ENCODE measurements at regions not wholly inside any gene's neighbourhood (a gene's known extent, or its start where the extent isn't known, plus 50 kb on each side); places are given as distances from the start of the nearest gene placed in this dataset.

- H3K9me3 Mint-ChIP-seq: no peaks in the 10 kb centered on the region
Measured at GRCh38 chr4:100841911-100842310, 324.1 kb upstream of the EMCN start.

DNA sequence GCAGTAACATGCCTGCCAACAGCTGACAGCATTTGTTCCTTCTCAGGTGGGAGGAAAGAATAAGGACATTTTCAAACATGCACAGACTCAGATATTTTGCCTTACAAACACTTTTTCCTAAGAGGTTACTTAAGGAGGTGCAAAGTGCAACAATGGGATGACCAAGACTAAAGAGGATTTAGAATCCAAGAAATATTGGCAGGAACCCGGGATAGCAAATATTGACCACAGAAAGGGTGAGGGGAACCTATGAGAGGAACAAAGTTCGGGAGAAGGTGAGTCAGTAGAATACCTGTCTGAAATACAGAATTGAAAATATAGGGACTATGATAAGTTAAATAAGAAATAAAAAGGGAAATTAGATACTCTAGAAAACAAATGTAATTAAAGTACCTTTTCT lies 321.9 kb upstream of the EMCN start:
- H3K4me3 Mint-ChIP-seq: no peak overlapping the region
- H3K4me1 Mint-ChIP-seq (ENCODE audit: low read depth): no peaks in the 10 kb centered on the region
- H3K36me3 Mint-ChIP-seq (ENCODE audit: low read depth): no peaks in the 10 kb centered on the region
- H3K9me3 Mint-ChIP-seq: no peaks in the 10 kb centered on the region
- H3K27me3 Mint-ChIP-seq: peaks cover 11% of the 10 kb centered on the region
- H3K27ac Mint-ChIP-seq: no peak overlapping the region

More at GRCh38 chr4:100841911-100842310, 324.1 kb upstream of the EMCN start:
- peaks cover 11% of the 10 kb centered on the region for H3K27me3 Mint-ChIP-seq
- H3K27ac Mint-ChIP-seq: no peak overlapping the region
- no peak overlapping the region for H3K4me3 Mint-ChIP-seq
- H3K36me3 Mint-ChIP-seq (ENCODE audit: low read depth): no peaks in the 10 kb centered on the region
- no peaks in the 10 kb centered on the region for H3K4me1 Mint-ChIP-seq (ENCODE audit: low read depth)

GRCh38 chr4:100838286-100838685 lies 320.5 kb upstream of the EMCN start:
- H3K27me3 Mint-ChIP-seq: peaks cover 11% of the 10 kb centered on the region
- no peak overlapping the region for H3K4me3 Mint-ChIP-seq
- H3K4me1 Mint-ChIP-seq (ENCODE audit: low read depth): no peaks in the 10 kb centered on the region
- H3K27ac Mint-ChIP-seq: no peak overlapping the region
- H3K36me3 Mint-ChIP-seq (ENCODE audit: low read depth): no peaks in the 10 kb centered on the region
- no peaks in the 10 kb centered on the region for H3K9me3 Mint-ChIP-seq

DNA sequence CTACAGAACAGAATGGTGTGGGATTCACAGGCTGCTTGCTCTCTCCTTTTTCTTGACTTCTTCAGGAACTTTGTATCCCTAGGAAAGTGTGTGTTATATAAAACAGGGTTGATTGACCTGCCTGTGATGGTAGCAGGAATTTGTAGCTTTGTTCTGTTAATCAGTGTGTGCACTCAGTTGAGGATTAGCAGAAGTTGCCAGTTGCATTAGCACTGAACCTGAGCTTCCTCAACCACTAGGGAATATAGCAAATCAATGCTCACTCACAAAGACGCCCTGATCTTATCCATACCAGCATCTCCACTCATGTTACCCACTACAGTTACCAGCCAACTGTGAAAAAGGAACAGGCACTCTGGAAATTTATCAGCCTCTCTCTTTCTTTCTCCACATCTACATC lies 319.1 kb upstream of the EMCN start:
- H3K27ac Mint-ChIP-seq: no peak overlapping the region
- peaks cover 11% of the 10 kb centered on the region for H3K27me3 Mint-ChIP-seq
- no peaks in the 10 kb centered on the region for H3K9me3 Mint-ChIP-seq
- H3K36me3 Mint-ChIP-seq (ENCODE audit: low read depth): no peaks in the 10 kb centered on the region
- no peak overlapping the region for H3K4me3 Mint-ChIP-seq
- H3K4me1 Mint-ChIP-seq (ENCODE audit: low read depth): no peaks in the 10 kb centered on the region

DNA sequence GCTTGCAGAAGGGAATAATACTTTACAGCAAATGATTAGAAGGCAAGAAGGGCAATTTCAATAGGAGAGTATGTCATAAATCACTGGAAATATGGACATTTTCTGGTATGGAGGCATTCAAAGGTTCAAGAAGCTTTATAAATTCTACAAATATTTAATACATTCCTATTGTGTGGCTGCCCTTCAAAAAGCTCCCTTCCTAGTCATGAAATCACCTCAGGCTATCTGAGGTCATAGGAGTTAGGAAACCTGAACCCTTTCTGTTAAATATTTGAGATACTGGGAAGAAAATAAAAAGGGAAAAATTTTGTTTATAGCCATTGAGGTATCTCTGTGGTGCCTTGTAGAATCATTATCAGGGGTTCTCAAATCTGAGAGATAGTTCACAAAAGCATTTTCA lies 316.8 kb upstream of the EMCN start:
- Mint-ChIP-seq H3K27me3 (peaks cover 14% of the 10 kb centered on the region), H3K4me1 (ENCODE audit: low read depth) (no peaks in the 10 kb centered on the region), H3K36me3 (ENCODE audit: low read depth) (no peaks in the 10 kb centered on the region), H3K4me3 (no peak overlapping the region), H3K27ac (no peak overlapping the region), H3K9me3 (peaks cover 9% of the 10 kb centered on the region)

DNA sequence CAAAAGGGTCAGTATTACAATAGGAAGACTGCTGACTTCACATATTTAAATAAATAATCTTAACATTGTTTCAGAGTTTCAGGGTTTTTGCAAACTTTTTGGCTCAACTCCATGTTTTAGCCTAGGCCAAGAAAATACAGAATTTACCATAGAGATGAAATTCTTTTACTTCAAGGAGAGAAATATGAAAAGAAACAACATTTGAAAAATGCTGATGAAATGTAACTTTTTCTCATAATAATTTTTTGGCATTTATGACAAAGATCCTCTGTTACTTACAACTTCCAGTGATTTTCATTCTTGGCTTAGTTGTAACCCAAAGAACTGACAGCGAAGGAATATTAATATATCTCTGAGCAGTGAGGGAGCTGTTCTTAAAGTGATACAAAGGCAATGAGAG lies 316.1 kb upstream of the EMCN start:
- peaks cover 9% of the 10 kb centered on the region for H3K9me3 Mint-ChIP-seq
- H3K4me1 Mint-ChIP-seq (ENCODE audit: low read depth): no peaks in the 10 kb centered on the region
- no peak overlapping the region for H3K27ac Mint-ChIP-seq
- peaks cover 12% of the 10 kb centered on the region for H3K27me3 Mint-ChIP-seq
- no peaks in the 10 kb centered on the region for H3K36me3 Mint-ChIP-seq (ENCODE audit: low read depth)
- H3K4me3 Mint-ChIP-seq: no peak overlapping the region

DNA sequence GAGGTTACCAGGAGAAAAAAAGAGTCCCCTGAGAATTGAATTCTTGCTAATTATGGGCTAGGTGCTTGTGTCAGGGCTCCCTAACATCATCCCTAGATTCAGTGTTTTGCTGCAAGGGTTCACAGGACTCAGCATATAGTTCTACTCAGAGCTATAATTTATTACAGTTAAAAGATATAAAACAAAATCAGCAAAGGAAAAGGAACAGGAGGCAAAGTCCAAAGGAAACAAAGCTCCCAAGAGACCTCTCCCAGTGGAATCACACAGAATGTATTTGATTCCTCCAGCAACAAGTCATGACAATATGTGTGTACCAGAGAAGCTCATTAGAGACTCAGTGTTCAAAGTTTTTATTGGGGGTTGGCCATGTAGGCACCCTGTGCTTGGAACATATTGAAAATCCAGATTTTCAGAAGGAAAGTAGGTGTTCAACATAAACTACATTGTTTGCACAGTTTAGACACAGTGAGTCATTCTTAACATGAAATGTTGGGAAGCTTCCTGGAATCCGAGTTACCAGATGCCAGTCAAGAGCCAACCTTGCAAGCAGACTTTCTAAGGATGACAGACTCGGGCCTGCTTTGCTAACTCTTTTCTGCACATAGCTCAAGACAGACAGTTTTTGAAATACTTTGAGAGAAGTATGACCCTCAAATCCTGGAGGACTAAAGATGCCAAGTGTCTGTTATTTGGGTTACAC lies 311.3 kb upstream of the EMCN start:
- Mint-ChIP-seq H3K27me3 (peaks cover 8% of the 10 kb centered on the region), H3K4me3 (no peak overlapping the region), H3K36me3 (ENCODE audit: low read depth) (no peaks in the 10 kb centered on the region)

GRCh38 chr4:100828364-100828763 lies 310.5 kb upstream of the EMCN start:
- Mint-ChIP-seq H3K4me3 (no peak overlapping the region), H3K4me1 (ENCODE audit: low read depth) (peaks cover 3% of the 10 kb centered on the region), H3K9me3 (peaks cover 15% of the 10 kb centered on the region), H3K27me3 (peaks cover 8% of the 10 kb centered on the region), H3K27ac (no peak overlapping the region), H3K36me3 (ENCODE audit: low read depth) (no peaks in the 10 kb centered on the region)

More for the DNA sequence above, 311.3 kb upstream of the EMCN start:
- Mint-ChIP-seq H3K9me3 (peaks cover 15% of the 10 kb centered on the region), H3K4me1 (ENCODE audit: low read depth) (no peaks in the 10 kb centered on the region), H3K27ac (no peak overlapping the region)

GRCh38 chr4:100827756-100828155 lies 309.9 kb upstream of the EMCN start:
- Mint-ChIP-seq H3K4me1 (ENCODE audit: low read depth) (peaks cover 7% of the 10 kb centered on the region), H3K27me3 (peaks cover 8% of the 10 kb centered on the region), H3K36me3 (ENCODE audit: low read depth) (no peaks in the 10 kb centered on the region), H3K4me3 (no peak overlapping the region), H3K27ac (no peak overlapping the region), H3K9me3 (peaks cover 15% of the 10 kb centered on the region)

- H3K27ac Mint-ChIP-seq: no peak overlapping the region
- H3K9me3 Mint-ChIP-seq: peaks cover 15% of the 10 kb centered on the region
- H3K27me3 Mint-ChIP-seq: peaks cover 8% of the 10 kb centered on the region
- H3K4me3 Mint-ChIP-seq: no peak overlapping the region
- H3K36me3 Mint-ChIP-seq (ENCODE audit: low read depth): no peaks in the 10 kb centered on the region
- H3K4me1 Mint-ChIP-seq (ENCODE audit: low read depth): peaks cover 10% of the 10 kb centered on the region
Measured at GRCh38 chr4:100826808-100827548, 309.2 kb upstream of the EMCN start.

GRCh38 chr4:100826067-100826466 lies 308.2 kb upstream of the EMCN start:
- Mint-ChIP-seq H3K4me3 (no peak overlapping the region), H3K4me1 (ENCODE audit: low read depth) (peaks cover 10% of the 10 kb centered on the region), H3K9me3 (peaks cover 15% of the 10 kb centered on the region), H3K27me3 (peaks cover 8% of the 10 kb centered on the region), H3K36me3 (ENCODE audit: low read depth) (no peaks in the 10 kb centered on the region), H3K27ac (no peak overlapping the region)

DNA sequence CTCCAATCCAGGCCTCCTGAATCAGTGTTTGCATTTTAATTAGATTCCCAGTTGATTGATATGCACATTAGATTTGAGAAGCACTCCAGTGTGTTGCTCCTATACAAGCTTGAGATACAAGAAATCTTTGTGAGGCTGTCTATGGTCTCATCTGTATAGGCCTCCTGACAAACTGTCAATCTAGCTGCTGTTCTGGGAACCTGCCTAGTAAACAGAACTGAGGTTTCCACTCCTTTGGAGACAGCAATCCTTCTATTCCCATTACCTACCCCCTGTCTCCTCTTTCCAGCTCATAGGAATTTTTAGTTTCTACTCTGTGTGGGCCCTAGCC lies 306.1 kb upstream of the EMCN start:
- no peak overlapping the region for H3K27ac Mint-ChIP-seq
- H3K9me3 Mint-ChIP-seq: peaks cover 6% of the 10 kb centered on the region
- no peak overlapping the region for H3K4me3 Mint-ChIP-seq
- H3K4me1 Mint-ChIP-seq (ENCODE audit: low read depth): peaks cover 10% of the 10 kb centered on the region
- H3K27me3 Mint-ChIP-seq: peaks cover 4% of the 10 kb centered on the region
- H3K36me3 Mint-ChIP-seq (ENCODE audit: low read depth): no peaks in the 10 kb centered on the region

DNA sequence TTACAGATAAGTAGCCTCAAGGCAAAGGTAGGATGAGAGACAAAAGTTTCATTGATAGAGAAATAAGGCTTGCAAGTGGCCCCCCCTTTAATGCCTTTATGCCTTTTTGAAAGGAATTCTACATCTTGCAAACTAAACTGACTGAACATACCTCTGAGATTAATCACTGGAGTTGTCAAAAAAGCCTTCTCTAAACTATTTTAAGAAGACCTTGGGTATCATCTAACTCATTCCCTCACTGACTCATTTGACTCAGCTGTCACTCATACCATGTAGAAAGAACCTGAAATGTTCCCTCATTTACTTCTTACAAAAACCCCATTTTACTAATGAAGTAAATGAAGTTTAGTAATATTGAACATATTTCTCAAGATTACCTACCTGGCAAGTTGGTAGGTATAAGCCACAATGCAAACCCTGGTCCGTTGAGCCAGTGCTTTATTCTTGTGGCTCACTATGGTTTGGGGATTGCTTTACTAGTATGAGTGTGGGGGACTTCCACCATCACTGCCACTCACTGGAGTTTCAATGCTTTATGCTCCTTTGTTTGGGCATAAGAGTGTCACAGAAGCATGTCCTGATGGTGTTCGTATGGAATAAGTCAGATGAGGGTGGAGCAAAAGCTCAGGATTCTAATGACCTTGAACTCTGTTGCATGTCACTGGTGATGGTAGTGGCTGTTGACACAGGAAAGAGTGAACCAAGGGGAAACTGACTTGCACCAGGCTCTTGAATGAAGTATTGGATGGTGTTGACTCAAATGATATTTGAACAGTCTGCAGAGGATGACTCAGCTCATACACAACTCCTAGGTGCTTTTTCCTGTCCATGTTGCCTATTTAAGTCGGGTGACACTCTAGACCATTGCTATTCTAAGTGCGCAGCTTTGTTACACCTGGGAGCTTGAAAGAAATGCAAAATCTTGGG lies 305.5 kb upstream of the EMCN start:
- no peak overlapping the region for H3K4me3 Mint-ChIP-seq
- peaks cover 10% of the 10 kb centered on the region for H3K4me1 Mint-ChIP-seq (ENCODE audit: low read depth)
- H3K36me3 Mint-ChIP-seq (ENCODE audit: low read depth): no peaks in the 10 kb centered on the region
- peaks cover under 1% of the 10 kb centered on the region for H3K9me3 Mint-ChIP-seq
- H3K27me3 Mint-ChIP-seq: peaks cover under 1% of the 10 kb centered on the region
- H3K27ac Mint-ChIP-seq: peak overlapping the region; percentile 61

DNA sequence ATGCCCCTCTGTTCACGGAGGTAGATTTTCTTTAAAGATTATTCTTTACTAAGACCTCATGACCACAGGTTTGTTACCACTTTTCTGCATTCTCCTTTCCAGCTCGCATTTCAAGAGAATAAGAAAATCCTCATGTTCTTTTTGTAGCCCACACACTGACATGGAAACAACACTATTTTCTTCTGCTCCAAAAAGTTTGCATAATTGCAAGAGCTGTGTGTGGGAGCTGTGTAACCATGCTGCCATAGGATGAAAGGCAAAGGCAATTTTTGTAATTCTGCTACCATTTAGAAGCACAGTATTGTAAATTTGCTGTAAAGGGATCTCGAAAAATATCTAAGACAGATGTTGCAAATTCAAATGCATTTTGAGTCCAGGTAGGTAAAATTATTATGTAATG lies 302.4 kb upstream of the EMCN start:
- Mint-ChIP-seq H3K27ac (no peak overlapping the region), H3K4me1 (ENCODE audit: low read depth) (peaks cover 10% of the 10 kb centered on the region), H3K4me3 (no peak overlapping the region), H3K27me3 (no peaks in the 10 kb centered on the region), H3K36me3 (ENCODE audit: low read depth) (no peaks in the 10 kb centered on the region), H3K9me3 (no peaks in the 10 kb centered on the region)

DNA sequence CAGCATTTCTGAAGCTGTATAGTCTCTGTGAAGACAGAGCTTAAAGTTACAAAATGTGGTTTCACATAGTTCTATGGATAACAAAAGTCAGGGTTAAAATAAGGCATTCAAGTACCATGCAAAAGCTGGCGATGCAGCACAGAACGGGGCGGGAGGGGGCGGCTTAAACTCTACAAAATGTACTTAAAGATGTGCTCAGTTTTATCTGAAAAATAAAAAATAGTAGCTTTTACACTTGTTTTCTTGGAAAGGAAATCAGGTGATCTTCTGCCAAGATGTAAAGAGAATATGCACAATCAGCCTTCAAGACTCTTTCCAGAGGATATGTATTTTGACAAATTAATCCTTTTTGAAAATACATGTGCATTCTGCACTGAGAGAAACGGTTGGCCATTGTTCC lies 301.7 kb upstream of the EMCN start:
- H3K27ac Mint-ChIP-seq: no peak overlapping the region
- H3K36me3 Mint-ChIP-seq (ENCODE audit: low read depth): no peaks in the 10 kb centered on the region
- H3K9me3 Mint-ChIP-seq: no peaks in the 10 kb centered on the region
- no peak overlapping the region for H3K4me3 Mint-ChIP-seq
- no peaks in the 10 kb centered on the region for H3K27me3 Mint-ChIP-seq
- H3K4me1 Mint-ChIP-seq (ENCODE audit: low read depth): peaks cover 10% of the 10 kb centered on the region

Data from stimulated activated naive CD8-positive, alpha-beta T cell treated with anti-CD3 and anti-CD28 coated beads, Interleukin-15, Interleukin-2, amounts not matched to agents 100 ng/mL and 50 ng/mL, for 24 hours (primary cell).